ENCODE measurements at regions not wholly inside any gene's neighbourhood (a gene's known extent, or its start where the extent isn't known, plus 50 kb on each side); places are given as distances from the start of the nearest gene placed in this dataset.

DNA sequence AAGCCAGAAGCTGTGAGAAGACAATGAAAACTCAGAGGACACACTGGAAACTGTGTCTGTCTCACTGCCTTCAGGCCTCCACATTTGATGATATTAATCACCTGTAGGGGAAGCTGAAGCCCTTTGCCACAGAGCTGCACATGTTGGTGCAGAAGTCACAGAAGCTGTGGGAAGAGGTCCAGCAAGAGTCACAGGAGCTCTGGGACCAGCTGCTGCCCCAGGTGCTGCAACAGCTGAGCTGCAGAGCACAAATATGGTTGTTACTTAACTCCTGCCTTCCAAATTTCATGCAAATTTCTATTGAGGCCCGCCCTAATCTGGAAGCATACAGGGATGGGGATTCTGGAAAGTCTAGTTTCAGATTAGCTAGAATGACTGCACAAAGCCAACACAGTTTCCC, 169.3 kb downstream of the OGFRL1 start:
- dilution Hi-C loops (cut with MboI; ENCODE audit: extremely low pct_ligation_motif_present, low sequenced_read_pairs): no loop called here
- no peak overlapping the region for H3K4me3 ChIP-seq (replicated peaks in 1 of 3; ENCODE audit: insufficient read depth in 1 of 3, low read depth in 1 of 3, low read length in 3 of 3)
- H3K4me2 ChIP-seq (ENCODE audit: insufficient read depth, low read length): no peak overlapping the region
- H3K9me3 ChIP-seq (replicated peaks; ENCODE audit: control insufficient read depth, insufficient read depth, low read length): no peaks in the 10 kb centered on the region
- H3K27me3 ChIP-seq (ENCODE audit: control insufficient read depth in 2 of 2, insufficient read depth in 2 of 2, low read length in 2 of 2): no peaks in the 10 kb centered on the region
- no peaks in the 10 kb centered on the region for H3K9me1 ChIP-seq (replicated peaks; ENCODE audit: control insufficient read depth, extremely low read depth, insufficient read depth, low read length)
- no peak overlapping the region for H3K27ac ChIP-seq (ENCODE audit: insufficient read depth, low read depth, low read length)
- intact Hi-C loops (cut with micrococcal nuclease): loop anchor here (10.0 kb wide), 1 partner anchor 623 kb away; no protein-coding TSS in a partner anchor
- H3K79me2 ChIP-seq (ENCODE audit: control insufficient read depth, insufficient read depth, low read length): no peaks in the 10 kb centered on the region
- no peaks in the 10 kb centered on the region for H3K36me3 ChIP-seq (ENCODE audit: control insufficient read depth in 2 of 2, extremely low read depth in 1 of 2, insufficient read depth in 2 of 2, low read length in 2 of 2)
- CTCF ChIA-PET: interaction anchor here (0.9 kb wide), 1 partner anchor 75 kb away, joined by 4 read pairs; no protein-coding TSS in a partner anchor
- no peaks in the 10 kb centered on the region for H3K4me1 ChIP-seq (ENCODE audit: control insufficient read depth, extremely low read depth, insufficient read depth, low read length)
- no peak for DNase-seq (ENCODE audit: low read depth, low spot score)
- FAIRE-seq: peak; percentile 65
- no peak overlapping the region for H2AFZ ChIP-seq (ENCODE audit: low read depth, low read length)
- TF ChIP-seq, protein P1, sequence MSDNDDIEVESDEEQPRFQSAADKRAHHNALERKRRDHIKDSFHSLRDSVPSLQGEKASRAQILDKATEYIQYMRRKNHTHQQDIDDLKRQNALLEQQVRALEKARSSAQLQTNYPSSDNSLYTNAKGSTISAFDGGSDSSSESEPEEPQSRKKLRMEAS (IDR thresholded peaks at IDR 0.05; ENCODE audit: insufficient read depth, insufficient read length): no peak
- no peak for TF ChIP-seq FOS (IDR thresholded peaks at IDR 0.05; ENCODE audit: borderline replicate concordance, insufficient read depth, low read length)
- no peak for TF ChIP-seq EZH2 (IDR thresholded peaks at IDR 0.05; ENCODE audit: borderline replicate concordance, low read depth, low read length, severe bottlenecking)
- TF ChIP-seq JUN (IDR thresholded peaks at IDR 0.05; ENCODE audit: borderline replicate concordance, insufficient read depth, insufficient read length, low read depth): no peak
- TF ChIP-seq MYC (IDR thresholded peaks at IDR 0.05; ENCODE audit: low read depth, low read length): no peak
- no peak for TF ChIP-seq POLR2AphosphoS5 (IDR thresholded peaks at IDR 0.05; ENCODE audit: insufficient read depth, low read depth, low read length)
- TF ChIP-seq POLR2A (IDR thresholded peaks at IDR 0.05; ENCODE audit: low read depth, low read length): no peak
- no peak for TF ChIP-seq GATA2 (IDR thresholded peaks at IDR 0.05; ENCODE audit: insufficient read depth, insufficient read length, low read depth, low read length)
- TF ChIP-seq, protein P2, sequence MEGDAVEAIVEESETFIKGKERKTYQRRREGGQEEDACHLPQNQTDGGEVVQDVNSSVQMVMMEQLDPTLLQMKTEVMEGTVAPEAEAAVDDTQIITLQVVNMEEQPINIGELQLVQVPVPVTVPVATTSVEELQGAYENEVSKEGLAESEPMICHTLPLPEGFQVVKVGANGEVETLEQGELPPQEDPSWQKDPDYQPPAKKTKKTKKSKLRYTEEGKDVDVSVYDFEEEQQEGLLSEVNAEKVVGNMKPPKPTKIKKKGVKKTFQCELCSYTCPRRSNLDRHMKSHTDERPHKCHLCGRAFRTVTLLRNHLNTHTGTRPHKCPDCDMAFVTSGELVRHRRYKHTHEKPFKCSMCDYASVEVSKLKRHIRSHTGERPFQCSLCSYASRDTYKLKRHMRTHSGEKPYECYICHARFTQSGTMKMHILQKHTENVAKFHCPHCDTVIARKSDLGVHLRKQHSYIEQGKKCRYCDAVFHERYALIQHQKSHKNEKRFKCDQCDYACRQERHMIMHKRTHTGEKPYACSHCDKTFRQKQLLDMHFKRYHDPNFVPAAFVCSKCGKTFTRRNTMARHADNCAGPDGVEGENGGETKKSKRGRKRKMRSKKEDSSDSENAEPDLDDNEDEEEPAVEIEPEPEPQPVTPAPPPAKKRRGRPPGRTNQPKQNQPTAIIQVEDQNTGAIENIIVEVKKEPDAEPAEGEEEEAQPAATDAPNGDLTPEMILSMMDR (IDR thresholded peaks at IDR 0.05; ENCODE audit: extremely low read depth in 1 of 2, insufficient read depth in 1 of 2, low read depth in 1 of 2, low read length in 2 of 2): no peak
- H4K20me1 ChIP-seq (replicated peaks; ENCODE audit: control insufficient read depth, extremely low read depth, insufficient read depth, low read length): no peaks in the 10 kb centered on the region
- POLR2A ChIA-PET: no interaction called here
- BruUV-seq (replicated peaks): no TSS peak
- H3K9ac ChIP-seq (replicated peaks; ENCODE audit: extremely low read depth, insufficient read depth, low read length): no peak overlapping the region
